Stimulated activated CD8-positive, alpha-beta memory T cell treated with anti-CD3 and anti-CD28 coated beads, Interleukin-2, amount 100 ng/mL, for 48 hours (primary cell): ENCODE measurements at regions not wholly inside any gene's neighbourhood (a gene's known extent, or its start where the extent isn't known, plus 50 kb on each side); places are given as distances from the start of the nearest gene placed in this dataset.
"Not testable (repeated sequence)": the region's sequence is repeated elsewhere in the genome, so short reads cannot be mapped to it uniquely, and the experiment has no call there.

Source experiments
- DNase-seq, 2 donors: peaks; one replicate each; pipeline ENCODE4 v3.0.0-alpha.2; 2020; ENCODE audit warnings: low read depth in 2 of 2

DNA sequence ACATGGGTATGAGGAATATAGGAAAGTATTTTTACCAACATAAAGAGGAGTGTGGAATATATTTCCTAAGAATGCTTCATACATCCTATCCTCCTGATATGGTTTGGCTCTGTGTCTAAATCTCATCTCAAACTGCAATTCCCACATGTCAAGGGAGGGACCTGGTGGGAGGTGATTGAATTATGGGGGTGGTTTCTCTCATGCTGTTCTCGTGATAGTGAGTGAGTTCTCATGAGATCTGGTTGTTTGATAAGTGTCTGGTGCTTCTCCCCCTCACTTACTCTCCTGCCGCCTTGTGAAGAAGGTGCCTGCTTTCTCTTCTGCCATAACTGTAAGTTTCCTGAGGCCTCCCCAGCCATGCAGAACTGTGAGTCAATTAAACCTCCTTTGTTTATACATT, 62.2 kb upstream of the CYRIA start:
- not testable (repeated sequence) for DNase-seq

DNA sequence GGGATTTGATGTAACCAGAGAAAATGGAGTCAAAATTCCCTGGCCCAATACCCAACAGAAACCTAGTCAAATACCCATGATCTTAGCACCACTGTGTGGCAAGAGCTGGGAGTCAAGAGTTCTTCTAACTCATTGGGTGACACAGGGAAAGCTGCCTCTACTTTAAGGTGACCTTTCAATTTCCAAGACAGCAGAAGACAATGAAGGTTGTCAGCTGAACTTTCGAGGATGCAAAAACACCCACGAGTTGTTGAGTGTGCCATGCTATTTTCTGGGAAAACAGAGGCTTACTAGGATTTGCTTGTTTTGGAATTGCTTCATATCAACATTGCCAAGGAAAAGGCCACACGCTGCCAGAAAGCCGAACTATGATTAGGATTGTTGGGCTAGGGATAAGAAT, 61.6 kb upstream of the CYRIA start:
- no peak for DNase-seq

DNA sequence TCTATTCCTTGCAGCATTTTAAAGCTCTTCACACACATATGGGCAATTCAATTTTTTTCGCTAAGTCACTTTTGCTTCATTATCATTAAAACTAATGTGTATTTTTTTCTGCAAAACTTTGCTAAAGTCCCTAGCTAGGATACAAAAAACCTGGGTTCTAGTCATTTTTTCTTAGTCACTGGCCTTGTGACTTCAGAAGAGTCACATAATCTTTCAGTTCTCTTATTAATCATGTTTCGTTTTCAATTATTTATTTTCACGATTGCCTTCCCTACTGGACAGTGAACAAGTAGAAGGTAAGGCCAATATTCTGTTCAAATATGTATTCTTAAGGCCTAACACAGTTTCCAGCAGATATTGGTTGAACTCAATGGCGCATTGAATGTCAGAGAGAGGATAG, 60.9 kb upstream of the CYRIA start:
- DNase-seq: no peak

- no peak for DNase-seq
Observed at GRCh38 chr2:16726147-16726546, 60.5 kb upstream of the CYRIA start.

GRCh38 chr2:16725549-16725948, 59.9 kb upstream of the CYRIA start:
- DNase-seq: no peak

DNA sequence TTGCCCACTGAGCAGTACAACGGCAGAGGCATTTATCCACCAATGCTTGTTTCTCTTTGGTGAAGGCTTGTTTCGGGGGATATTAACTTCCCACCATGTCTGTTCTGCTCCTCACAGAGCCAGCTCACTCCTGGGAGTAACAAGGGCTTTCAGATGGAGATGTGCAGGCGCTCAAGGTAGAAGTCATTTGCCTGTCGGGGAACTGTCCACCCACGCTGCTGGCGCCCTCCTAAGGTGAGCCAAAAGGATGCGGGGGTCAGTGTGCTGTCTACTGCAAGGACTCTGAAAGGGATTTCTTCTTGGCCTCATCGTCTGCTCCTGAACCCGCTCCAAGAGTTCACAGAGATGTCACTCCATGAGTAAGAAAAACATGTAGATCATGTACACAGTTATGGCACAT, 57.0 kb upstream of the CYRIA start:
- DNase-seq: no peak

GRCh38 chr2:16722126-16722525, 56.5 kb upstream of the CYRIA start:
- no peak for DNase-seq

GRCh38 chr2:16721529-16721928, 55.9 kb upstream of the CYRIA start:
- DNase-seq: not testable (repeated sequence)

DNA sequence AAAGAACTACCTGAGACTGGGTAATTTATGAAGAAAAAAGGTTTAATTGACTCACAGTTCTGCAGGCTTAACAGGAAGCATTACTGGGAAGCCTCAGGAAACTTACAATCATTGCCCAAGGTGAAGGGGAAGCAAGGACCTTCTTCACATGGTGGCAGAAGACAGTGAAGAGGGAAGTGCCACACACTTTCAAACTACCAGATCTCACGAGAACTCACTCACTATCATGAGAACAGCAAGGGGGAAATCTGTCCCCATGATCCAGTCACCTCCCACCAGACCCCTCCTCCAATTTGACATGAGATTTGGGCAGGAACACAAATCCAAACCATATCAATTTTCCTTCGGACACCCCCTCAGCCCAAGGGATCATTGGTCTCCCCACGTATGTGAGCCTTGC, 55.1 kb upstream of the CYRIA start:
- DNase-seq: not testable (repeated sequence)

DNA sequence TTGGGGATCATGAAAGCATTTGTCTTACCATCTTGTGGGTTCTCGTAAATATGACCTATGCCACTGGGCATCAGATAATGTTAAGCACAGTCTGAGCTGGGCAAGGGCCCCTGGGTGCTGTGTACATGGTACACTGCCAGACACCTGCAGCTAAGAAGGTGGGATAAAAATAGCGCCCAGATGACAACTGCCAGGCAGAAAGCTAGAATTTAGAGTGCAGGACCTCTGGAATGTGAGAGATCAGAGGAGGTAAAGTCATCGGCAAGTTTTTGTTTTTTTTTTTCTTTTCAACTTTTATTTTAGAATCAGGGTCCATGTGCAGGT, 53.8 kb upstream of the CYRIA start:
- no peak for DNase-seq

DNA sequence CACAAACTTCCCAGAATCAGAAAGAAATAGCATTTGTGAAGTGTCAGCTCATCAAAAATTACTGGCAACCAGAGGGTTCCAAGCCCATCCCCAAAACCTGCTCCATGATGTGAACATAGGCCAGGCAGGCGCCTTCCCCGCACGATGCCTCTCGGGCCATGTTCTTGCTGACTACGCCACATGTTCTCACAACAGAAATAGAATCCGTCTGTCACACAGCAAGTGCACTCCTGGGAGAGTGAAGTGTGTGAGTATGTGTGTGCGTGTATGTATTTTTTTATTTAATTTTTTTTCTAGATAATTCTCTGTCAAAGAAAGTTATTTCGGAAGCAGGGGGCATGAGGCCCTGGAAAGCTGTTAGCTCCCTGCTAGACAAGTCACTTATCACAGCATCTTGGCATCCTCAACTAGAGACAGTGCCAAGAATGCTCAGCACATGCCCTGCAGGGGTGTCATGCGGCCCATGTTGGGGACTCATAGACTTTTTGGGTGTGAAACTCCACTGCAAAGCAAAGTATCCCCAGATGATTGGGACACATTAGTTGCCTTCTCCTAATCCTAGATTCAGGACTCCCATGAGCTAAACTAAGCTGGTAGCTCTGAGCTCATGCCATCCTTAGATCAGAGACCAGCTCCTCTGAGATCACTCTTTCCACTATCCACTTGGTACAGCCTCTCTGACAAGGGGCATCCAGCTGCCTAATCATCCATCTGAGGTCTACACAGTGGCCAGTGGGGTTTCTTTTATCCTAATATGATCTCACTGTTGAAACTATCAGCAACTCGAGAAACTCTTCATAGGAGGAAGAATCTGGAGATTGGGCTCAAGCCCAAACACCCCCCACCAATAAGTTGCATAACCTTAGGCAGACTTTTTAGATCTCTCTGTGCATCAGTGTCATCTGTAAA, 53.2 kb upstream of the CYRIA start:
- DNase-seq: no peak

- no peak for DNase-seq
Observed at GRCh38 chr2:16717477-16717876, 51.8 kb upstream of the CYRIA start.

DNA sequence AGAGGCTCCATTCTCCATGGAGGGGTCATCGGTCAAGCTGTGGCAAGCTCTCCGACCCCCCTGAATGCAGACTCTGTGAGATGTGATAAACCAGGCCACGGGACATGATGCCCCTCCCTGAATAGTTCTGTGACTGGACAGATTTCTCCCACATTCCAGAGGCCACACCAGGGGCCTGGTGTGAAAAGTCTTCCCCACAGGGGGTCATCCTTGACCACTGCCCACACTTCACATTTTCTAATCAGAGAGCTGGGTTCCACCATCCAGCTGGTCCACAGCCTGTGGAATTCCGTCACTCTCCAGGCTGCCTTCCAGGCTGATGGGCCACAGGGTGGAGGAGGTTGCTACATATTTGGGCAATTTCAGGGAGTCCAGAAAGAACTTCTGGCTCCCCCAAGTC, 51.3 kb upstream of the CYRIA start:
- no peak for DNase-seq

GRCh38 chr2:16716024-16716423, 50.4 kb upstream of the CYRIA start:
- DNase-seq: no peak
